ENCODE measurements at regions not wholly inside any gene's neighbourhood (a gene's known extent, or its start where the extent isn't known, plus 50 kb on each side); places are given as distances from the start of the nearest gene placed in this dataset.
"Not testable (repeated sequence)": the region's sequence is repeated elsewhere in the genome, so short reads cannot be mapped to it uniquely, and the experiment has no call there.

DNA sequence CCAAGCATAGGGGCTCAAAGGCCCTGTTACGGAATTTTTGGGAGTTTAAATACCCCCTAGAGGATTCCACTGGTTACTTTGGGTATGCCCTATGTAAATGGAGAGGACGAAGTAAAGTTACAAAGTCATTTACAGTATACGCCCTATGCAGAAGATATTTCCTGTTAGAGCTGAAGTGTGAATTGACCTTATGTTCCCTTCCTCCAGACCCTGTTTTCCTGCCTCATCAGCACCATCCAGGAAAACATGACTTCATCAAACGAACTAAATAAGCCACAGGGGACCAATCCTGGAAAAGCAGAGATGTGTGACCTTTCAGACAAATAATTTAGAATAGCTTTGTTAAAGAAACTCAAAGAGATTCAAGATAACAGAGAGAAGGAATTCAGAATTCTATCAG, 177.4 kb downstream of the SQOR start:
- no peak for DNase-seq

DNA sequence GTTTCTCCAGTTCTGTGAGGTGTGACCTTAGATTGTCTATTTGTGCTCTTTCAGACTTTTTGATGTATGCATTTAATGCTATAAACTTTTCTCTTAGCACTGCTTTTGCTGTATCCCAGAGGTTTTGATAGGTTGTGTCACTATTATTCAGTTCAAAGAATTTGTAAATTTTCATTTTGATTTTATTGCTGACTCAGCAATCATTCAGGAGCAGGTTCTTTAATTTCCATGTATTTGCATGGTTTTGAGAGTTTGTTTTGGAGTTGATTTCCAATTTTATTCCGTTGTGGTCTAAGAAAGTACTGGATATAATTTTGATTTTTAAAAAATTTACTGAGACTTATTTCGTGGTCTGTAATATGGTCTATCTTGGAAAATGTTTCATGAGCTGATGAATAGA, 182.7 kb downstream of the SQOR start:
- DNase-seq: not testable (repeated sequence)

DNA sequence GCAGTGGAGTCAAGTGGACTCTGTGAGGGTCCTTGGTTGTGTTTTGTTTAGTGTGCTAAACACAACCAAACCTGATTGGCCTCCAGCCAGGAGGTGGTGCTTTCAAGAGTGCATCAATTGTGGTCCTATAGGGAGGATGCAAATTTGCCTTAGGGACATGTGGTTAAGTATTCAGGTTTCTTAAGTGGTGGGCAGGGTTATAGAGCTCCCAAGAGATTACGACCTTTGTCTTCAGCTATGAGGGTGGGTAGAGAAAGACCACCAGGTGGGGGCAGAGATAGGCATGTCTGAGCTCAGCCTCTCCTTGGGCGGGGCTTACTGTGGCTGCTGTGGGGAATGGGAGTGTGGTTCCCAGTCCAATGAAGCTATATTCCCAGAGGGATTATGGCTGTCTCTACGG, 186.6 kb downstream of the SQOR start:
- DNase-seq: no peak

DNA sequence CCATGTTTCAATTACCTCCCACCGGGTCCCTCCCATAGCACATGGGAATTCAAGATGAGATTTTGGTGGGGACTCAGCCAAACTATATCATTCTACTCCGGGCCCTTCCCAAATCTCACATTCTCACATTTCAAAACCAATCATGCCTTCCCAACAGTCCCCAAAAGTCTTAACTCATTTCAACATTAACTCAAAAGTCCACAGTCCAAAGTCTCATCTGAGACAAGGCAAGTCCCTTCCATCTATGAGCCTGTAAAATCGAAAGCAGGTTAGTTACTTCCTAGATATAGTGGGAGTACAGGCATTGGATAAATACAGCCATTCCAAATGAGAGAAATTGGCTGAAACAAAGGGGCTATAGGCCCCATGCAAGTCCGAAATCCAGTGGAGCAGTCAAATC, 188.1 kb downstream of the SQOR start:
- not testable (repeated sequence) for DNase-seq

DNA sequence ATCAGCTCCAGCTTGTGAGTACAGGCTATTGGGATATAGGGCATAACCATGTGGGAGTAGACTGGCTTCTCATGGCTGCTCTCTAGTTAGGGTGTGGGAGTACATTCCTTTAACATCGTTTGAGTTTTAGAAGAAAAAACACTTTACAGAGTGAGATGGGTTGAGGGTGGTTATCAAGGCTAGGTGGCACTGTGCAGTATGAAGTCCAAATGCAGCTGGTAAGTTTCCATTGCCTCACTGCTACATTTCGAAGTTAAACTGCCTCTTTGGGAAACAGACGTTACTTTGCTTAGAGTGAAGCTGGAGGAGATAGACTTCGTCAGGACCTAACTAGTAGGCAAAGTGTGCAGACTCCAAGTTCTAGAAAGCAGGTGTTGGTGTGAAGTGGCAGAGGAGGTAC, 192.4 kb downstream of the SQOR start:
- no peak for DNase-seq

DNA sequence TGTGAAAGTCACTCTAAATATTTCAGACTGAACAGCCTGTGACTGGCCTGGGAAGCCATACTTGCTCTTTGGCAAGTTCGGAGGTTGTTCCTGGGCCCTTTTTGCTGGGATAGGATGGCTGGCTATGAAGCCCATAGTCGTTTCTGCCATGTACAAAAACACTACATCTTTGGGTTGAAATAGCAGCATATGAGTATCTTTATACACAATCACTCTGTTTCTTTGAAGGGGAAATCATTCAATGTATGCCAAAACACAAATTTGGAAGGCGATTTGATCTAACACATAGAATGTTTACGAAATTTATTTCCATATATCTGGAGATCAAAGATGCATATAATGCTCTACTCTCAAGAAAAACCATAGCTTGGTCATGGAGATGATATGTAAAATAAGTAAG, 192.9 kb downstream of the SQOR start:
- DNase-seq: no peak

DNA sequence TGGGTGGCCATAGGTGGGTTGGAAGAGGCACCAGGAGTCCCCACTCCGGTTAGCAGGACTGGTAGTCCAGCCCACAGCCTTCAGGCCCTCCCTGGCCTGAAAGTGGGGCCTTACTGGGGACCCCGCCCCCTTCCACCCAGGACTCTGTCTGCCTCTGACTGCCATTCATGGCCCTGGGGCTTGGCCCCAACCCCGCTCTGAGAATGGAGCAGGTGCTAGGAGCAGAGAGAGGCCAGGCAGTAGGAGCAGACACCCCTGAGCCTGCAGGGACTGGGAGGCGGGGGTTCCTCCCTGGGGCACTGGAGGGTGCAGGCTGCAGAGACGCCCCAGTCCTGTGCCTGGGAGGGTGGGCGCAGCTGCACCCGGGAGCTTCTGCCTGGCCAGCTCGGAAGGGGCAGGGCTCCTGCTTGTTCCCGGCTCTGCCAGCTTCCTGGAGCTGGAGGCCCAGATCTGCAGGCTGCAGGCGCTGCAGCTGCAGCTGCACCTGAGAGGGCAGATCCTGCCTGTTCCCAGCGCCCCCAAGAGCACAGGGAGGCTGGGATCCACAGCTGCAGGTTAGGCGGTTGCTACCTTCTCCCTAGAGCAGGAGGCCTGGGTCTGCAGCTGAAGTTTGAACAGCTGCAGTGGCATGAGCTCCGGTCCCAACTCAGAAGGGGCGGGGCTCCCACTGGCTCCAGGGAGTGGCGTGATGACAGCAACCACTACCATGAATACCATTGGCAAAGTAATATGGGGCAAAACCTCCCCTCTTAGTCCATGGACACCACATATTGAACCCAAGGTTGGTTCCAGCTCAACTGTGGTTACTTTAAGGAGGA, 194.7 kb downstream of the SQOR start:
- no peak for DNase-seq

DNA sequence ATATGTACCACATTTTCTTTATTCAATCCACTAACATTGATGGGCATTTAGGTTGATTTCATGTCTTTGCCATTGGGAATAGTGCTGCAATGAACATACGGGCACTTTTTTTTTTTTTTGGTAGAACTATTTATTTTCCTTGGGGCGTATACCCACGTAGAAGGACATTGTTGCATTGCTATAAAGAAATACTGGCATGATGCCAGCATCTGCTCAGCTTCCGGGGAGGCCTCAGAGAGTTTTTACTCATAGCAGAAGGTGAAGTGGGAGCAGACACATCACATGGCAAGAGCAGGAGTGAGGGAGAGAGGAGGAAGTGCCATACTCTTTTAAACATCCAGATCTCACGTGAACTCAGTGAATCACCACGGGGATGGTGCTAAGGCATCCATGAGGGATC, 197.0 kb downstream of the SQOR start:
- DNase-seq: no peak

DNA sequence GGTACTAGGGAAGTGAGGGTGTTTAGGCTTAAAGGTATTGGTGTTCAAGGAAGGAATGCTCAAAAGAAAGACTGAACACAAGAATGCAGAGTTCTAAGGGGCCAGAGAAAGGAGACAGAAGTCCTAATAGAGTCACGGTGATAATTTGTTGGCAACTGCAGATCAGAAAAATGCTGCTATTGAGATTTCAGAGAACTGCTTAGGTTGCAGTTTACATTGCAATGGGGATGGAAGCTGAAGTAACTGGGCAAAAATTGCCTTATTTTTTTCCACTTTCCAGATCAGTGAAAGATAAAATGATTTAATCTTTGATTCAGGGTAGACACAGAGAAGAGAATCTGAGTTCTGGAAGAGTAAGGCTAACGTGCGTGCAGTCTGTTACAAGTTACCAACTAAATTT, 199.8 kb downstream of the SQOR start:
- no peak for DNase-seq

DNA sequence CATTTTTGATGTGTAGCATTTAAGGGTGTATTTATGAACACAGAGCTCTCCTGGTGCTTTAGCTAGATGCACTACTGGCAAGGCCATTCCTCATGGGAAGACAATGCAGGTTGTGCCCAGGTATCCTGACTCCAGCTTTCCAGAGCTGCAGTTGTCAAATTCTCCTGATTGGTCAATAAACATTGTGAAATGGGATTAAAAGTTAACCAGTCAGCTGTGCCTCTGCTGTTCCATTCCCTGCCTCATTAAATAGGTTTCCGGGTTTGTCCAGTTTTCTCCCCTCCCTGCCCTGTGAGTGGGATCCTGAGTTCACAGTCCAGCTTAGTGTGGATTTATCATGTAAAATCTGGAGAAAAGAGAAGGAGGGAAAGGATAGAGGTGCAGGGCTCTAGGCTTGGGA, 207.3 kb downstream of the SQOR start:
- no peak for DNase-seq

DNA sequence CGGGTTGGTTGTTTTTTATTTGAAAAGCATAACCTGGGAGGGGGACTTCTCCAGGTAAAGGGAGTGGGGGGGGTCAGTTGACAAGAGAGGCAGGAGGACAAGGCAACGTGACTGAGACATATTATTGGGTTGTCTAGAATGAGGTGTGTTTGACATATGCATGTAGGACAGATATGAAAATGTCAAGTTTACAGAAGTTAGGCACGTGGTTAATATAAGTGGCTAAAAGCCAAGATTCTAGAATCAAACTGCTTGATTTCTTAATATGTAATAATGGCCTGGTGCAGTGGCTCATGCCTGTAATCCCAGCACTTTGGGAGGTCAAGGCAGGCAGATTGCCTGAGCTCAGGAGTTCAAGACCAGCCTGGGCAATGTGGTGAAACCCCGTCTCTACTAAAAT, 212.8 kb downstream of the SQOR start:
- DNase-seq: no peak

DNA sequence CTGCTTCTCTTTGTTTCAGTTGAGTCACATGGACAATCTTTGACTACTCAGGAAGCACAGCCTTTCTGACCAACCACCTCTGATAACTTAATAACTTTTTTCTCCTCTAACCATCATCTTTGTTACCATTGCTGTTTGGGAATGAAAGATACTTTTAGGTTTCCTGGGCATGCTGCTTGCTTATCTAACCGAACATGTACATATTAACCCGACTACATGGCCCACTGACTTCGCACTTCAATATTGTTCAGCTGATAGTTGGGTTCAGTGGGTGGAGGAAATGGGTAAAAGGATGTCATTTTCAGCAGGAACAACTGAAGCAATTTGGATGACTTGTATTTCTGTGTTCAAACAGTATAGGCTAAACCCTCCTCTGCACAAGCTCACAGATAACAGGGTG, 214.3 kb downstream of the SQOR start:
- no peak for DNase-seq

DNA sequence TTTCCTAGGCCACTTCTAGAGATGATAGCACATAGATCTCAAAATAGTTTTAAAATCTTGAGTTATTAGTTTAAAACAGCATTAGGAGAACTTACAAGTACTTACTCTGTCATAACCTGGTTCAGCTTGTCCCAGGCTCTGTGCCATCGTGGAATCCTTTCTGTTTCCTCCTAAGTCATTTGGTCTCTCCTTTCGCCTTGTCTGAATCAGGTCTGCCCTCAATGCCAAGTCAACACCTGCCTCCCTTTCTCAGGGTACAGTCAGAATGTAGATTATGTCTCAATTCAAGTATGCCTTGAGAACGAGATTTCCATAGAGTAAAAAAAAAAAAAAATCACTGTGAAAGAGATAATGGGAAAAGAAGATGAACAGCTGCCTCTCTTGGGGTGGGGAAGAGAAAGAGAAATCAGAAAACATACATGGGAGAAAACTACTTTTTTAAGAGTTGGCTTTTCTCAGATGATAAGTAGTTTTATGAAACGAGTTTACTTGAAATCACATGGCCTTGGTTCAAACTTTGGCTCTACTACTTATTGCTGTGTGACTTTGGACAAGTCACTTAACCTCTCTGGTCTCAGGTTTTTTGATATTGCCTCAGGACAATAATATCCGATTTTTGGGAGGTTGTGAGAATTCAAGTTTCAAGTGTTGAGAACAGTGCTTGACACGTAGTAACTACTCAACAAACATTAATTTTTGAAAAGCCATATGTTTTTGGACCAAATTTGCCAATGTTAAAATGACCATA, 219.8 kb downstream of the SQOR start:
- DNase-seq: no peak

DNA sequence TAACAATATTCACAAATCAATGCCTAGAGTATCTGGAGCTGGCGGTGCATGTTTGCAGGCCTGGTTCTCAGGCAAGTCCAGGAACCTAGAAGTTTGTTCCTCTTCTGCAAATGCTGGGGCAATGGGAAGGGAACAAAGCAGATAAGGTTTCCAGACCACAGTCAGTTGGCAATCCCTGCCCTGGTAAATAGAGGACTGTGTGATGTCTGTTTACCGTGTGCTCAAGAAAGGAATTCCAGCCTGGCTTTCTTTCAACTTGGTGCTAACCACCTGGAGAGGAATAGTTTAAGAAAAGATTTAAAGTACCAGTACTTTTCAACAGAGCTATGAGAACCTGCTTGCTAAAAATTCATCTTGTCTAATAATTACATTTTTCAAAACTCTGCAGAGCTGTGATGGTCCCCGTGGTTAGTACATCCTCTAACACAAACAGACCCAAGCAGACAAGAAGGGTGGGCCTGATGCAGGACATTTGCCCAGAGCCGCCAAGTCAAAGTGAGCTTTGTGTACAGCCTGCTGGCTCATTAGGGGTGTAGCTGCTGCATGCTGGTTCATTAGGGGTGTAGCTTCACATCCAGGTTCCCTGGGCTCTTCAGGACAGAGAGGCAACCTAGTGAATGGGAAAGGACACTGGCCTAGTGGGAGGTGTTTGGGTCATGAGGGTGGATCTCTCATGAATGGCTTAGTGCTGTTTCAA, 220.5 kb downstream of the SQOR start:
- DNase-seq: no peak

DNA sequence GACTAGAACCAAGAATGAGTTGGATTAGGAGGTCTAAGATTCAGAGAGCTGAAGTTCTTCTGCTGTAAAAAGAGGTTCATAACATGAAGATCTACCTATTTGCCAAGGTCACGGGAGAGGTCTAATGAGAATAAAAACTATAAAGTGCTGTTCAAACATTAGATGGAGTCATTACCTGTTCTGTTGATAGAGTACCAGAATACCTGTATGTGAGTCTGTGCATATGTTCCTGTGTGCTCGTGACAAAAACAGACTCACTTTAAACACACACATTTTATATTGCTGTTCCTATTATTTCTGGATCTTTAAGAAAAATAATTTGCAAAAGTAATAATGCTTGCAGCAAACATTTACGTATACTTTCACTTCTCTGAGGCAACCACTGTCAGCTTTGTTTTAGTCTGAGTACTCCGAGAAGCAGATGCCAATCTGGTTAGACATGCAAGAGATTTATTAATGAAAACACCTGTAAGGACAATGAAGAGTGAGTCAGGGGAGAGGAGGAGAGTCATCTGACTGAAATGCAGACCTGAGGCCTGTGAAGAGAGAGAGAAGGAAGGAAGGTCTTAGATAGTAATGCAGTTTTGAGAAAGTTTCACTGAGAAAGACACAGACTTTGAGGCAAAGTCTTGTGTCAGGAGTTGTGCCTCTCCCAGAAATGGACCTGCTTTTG, 221.2 kb downstream of the SQOR start:
- no peak for DNase-seq

DNA sequence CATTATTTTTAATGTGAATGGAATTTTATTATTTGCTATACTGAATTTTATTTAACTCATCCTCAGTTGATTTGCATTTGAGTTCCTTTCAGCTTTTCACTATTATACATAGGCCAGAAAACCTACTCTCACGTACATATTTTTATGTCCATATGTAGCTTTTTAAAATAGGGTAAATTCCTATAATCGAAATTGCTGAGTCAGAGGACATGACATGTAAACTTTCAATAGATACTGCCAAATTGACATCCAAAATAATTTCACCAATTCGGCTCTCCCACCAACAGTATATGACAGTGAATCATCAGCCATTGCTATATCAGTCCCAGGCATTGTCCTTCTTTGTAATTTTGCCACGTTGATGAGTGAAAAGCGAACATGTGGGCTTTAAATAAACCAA, 222.5 kb downstream of the SQOR start:
- DNase-seq: no peak

DNA sequence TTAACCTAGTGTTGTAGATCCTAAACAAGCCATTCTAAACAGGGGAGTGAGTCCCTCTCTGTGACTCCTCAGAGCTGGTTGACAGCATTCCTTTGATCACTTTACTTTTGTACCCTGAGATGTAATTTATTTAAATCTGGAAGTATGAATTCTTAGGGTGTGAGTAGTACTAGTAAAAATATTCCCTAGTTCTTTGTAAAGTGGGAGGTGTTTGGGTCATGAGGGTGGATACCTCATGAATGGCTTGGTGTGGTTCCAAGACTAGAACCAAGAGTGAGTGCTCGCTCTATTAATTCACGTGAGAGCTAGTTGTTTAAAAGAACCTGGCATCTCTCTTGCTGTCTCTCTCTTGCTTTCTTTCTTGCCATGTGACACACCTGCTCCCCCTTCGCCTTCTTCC, 223.7 kb downstream of the SQOR start:
- DNase-seq: no peak

DNA sequence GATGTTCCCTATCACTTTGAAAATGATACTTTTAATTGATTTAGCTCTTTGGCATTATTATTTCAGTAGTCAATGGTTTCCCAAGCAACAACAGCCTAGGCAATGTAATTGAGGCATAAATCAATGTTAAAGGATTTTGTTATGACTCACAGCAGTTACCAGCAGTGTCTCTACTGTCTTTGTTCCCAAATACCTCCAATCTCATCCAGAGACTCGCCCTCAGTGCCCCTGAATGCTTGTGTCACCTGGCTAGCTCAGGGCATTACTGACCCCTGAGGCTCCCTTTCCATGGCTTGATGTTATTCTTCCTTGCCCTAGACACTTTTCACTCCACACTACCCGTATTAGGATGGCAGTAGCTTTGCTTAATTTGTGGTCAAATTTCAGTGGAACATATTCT, 227.2 kb downstream of the SQOR start:
- no peak for DNase-seq

DNA sequence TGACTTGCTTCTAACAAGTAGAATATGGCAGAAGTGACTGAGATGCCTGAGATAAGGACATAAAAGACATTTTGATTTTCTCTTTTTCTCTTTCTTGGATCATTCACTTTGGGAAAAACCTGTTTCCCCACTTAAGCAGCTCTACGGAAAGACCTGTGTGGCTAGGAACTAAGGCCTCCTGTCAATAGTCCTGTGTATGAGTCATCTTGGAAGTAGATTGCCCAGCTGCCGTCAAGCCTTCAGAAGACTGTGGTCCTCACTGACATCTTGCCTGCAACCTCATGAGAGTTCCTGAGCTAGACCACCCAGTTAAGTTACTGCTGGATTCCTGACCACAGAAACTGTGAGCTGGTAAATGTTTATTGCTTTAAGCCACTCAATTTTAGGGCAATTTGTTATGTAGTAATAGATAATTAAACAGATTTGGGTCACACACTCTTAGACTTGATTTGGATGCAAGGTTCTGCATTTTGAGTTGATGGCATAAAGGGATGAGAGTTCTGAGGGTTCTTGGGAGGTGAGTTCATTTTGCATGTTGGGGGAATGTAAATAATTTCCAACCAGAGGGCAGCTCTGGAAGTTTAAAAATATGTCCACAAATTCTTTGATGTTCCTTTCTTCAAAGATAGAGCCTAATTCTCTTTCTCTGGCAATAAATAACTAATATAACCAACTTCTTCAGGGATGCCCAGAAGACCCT, 229.2 kb downstream of the SQOR start:
- no peak for DNase-seq

DNA sequence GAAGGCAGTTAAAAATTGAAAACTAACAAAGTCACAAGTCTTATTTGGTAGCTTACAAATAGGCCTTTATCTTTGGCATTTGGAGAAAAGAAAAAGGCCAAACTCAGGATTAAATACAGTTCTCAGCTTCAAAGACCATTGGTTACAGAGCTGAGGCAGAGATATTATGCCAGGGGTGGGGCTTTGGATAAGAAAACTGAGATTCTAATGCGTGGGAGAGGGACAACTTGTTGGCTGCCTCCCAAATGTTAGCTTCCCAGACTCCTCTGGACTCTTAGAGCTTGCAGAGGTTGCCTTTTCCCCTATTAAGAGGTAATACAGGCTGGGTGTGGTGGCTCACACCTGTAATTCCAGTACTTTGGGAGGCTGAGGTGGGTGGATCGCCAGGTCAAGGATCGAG, 231.8 kb downstream of the SQOR start:
- no peak for DNase-seq

DNA sequence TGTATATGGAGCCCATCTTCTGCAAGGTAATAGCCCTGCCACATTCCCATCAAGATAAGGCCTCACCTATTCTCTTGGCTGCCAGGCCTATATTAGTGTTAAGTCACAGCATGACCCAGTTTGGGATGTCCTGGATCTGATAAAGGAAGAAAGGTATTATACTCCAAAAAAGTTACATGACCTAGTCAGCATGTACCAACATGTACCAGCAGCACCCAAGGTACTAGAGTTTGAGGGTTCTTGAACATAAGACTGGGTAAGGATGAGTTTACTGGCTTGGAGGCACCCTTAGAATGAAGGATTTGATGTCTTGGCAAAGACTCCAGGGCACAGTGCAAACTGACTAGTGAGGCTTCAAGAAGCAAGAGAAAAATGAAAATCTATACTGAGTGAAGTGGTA, 232.5 kb downstream of the SQOR start:
- no peak for DNase-seq

DNA sequence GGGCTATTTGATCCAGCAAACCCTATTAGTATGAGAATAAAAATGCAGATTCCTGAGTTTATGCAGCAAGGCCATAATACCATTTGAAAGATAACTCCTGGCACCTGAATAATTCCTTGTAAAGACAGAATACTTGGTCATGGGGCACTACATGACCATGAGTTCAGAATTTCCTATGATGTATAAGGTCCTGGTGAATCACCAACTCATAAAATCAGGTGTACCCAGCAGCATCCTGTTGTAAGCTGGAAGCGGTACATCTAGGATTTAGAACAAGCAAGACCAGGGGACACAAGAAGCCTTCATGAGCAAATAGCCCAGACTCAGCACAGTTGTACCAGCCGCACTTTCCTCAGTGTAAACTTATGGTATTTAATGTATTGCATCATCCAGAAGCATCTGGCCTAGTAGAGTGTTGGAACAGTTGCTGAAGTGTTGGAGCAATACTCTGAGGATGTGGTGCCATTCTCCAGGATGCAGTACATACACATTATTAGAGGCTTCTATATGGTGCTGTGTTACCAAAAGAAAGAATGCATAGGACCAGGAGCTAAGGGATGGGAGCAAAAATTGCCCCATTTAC, 233.4 kb downstream of the SQOR start:
- no peak for DNase-seq

All from GDM1 (cell line).